ENCODE measurements at regions not wholly inside any gene's neighbourhood (a gene's known extent, or its start where the extent isn't known, plus 50 kb on each side); places are given as distances from the start of the nearest gene placed in this dataset.
"Not testable (repeated sequence)": the region's sequence is repeated elsewhere in the genome, so short reads cannot be mapped to it uniquely, and the experiment has no call there.

- Histone ChIP-seq H3K27ac (replicated peaks in 1 of 4) (no peak overlapping the region), H3K4me3 (no peak overlapping the region), H3K36me3 (no peaks in the 10 kb centered on the region), H3K27me3 (no peaks in the 10 kb centered on the region), H3K9me3 (peaks cover 0 to 3% (median 0%) of the 10 kb centered on the region in 4 donors), H3K4me1 (no peaks in the 10 kb centered on the region)
- TF ChIP-seq, protein P1, sequence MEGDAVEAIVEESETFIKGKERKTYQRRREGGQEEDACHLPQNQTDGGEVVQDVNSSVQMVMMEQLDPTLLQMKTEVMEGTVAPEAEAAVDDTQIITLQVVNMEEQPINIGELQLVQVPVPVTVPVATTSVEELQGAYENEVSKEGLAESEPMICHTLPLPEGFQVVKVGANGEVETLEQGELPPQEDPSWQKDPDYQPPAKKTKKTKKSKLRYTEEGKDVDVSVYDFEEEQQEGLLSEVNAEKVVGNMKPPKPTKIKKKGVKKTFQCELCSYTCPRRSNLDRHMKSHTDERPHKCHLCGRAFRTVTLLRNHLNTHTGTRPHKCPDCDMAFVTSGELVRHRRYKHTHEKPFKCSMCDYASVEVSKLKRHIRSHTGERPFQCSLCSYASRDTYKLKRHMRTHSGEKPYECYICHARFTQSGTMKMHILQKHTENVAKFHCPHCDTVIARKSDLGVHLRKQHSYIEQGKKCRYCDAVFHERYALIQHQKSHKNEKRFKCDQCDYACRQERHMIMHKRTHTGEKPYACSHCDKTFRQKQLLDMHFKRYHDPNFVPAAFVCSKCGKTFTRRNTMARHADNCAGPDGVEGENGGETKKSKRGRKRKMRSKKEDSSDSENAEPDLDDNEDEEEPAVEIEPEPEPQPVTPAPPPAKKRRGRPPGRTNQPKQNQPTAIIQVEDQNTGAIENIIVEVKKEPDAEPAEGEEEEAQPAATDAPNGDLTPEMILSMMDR (IDR thresholded peaks at IDR 0.05): no peak
- TF ChIP-seq POLR2A (IDR thresholded peaks at IDR 0.05; ENCODE audit: low read depth) (no peak), POLR2AphosphoS5 (IDR thresholded peaks at IDR 0.05) (no peak), EP300 (IDR thresholded peaks at IDR 0.05) (no peak)
- intact Hi-C loops (cut with DNase I): no loop called here
- DNase-seq (ENCODE audit: extremely low spot score): no peak
- 54% methylated on average over 10 of the region's 10 CpGs for WGBS
Measured at GRCh38 chr5:158194561-158194976, 335.6 kb upstream of the CLINT1 start.

- H3K9me3 ChIP-seq; DNase-seq (ENCODE audit: extremely low spot score); intact Hi-C loops (cut with DNase I); H3K4me1 ChIP-seq; H3K27ac ChIP-seq (replicated peaks in 1 of 4); H3K27me3 ChIP-seq; H3K4me3 ChIP-seq; H3K36me3 ChIP-seq: not testable (repeated sequence)
- WGBS: 98% methylated on average over 2 of the region's 2 CpGs
Measured at GRCh38 chr5:158193395-158193794, 334.4 kb upstream of the CLINT1 start.

DNA sequence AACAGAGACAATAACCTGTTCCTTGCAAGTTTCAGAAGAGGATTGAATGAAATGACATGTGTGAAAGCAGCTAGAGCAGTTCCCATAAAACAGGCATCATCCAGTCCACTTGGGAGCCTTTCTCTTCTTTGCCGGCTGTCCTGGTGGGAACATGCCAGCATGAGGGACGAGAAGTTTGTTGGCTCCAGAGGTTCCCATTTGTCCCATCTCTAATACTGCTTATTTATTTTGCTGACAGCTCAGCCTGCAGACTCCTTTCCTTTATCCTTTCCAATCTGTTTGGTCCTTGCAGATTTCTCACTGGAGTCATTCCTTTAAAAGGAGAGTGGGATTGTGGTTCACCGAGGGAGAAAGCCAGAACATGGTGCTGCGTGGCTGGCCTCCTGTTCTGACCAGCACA, 321.5 kb upstream of the CLINT1 start:
- Histone ChIP-seq H3K27ac (replicated peaks in 1 of 4) (no peak overlapping the region), H3K27me3 (no peaks in the 10 kb centered on the region), H3K9me3 (no peaks in the 10 kb centered on the region), H3K4me1 (peaks cover 8 to 10% (median 9%) of the 10 kb centered on the region in 4 donors), H3K4me3 (no peak overlapping the region), H3K36me3 (no peaks in the 10 kb centered on the region)
- intact Hi-C loops (cut with DNase I): no loop called here
- no peak for TF ChIP-seq POLR2AphosphoS5 (IDR thresholded peaks at IDR 0.05)
- TF ChIP-seq, protein P1 (IDR thresholded peaks at IDR 0.05): no peak
- DNase-seq (ENCODE audit: extremely low spot score): no peak
- WGBS: 71% methylated on average over 4 of the region's 4 CpGs

DNA sequence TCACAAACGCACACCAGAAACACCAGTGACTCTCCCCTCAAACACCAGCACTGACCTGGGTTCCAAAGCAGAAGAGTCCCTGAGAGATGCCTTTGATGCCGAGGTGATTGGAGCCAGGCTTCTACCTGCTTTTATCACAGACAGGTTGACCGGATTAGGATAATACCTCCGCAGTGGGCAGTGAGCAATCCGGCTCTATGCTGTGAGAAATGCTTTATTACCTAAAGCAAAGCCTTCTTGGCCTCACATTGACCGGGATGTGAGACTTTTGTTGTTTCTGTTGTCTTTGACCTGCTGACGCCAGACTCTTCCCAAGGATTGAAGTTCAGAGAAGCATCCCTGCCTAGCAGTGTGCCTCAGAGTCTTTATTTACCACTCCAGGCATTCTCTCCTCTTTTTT, 320.3 kb upstream of the CLINT1 start:
- Histone ChIP-seq H3K9me3 (no peaks in the 10 kb centered on the region), H3K27ac (replicated peaks in 1 of 4) (no peak overlapping the region), H3K27me3 (no peaks in the 10 kb centered on the region), H3K4me3 (no peak overlapping the region), H3K36me3 (no peaks in the 10 kb centered on the region), H3K4me1 (peaks cover 12 to 15% (median 14%) of the 10 kb centered on the region in 4 donors)
- DNase-seq (ENCODE audit: extremely low spot score): no peak
- intact Hi-C loops (cut with DNase I): loop anchor here (2.0 kb wide), 1 partner anchor 518 kb away; no protein-coding TSS in a partner anchor
- no peak for TF ChIP-seq POLR2AphosphoS5 (IDR thresholded peaks at IDR 0.05)
- TF ChIP-seq, protein P1 (IDR thresholded peaks at IDR 0.05): no peak
- TF ChIP-seq EP300 (IDR thresholded peaks at IDR 0.05): no peak
- no peak for TF ChIP-seq POLR2A (IDR thresholded peaks at IDR 0.05; ENCODE audit: low read depth)
- 96% methylated on average over 7 of the region's 7 CpGs for WGBS

DNA sequence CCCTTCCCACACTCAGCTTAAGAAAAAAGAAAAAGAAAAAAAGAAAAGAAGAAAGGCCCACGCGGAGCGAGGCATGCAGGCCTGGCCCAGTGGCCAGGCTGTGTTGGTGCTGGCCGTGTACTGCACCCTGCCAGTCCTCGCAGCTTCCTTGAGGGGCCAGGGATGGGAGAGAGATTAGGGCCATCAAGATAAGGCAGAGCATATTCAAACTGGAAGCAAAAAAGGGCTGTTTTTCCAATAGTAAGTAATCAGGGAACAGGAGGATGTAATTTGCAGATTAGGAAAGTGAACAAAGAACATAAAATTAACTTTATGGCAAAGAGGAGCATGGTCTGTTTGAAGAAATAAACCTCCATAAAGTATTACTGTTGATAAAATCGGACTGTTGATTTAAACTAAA, 319.6 kb upstream of the CLINT1 start:
- H3K4me1 ChIP-seq: peaks cover 12 to 15% (median 14%) of the 10 kb centered on the region in 4 donors
- H3K27me3 ChIP-seq: no peaks in the 10 kb centered on the region
- no peaks in the 10 kb centered on the region for H3K36me3 ChIP-seq
- H3K27ac ChIP-seq (replicated peaks in 1 of 4): no peak overlapping the region
- intact Hi-C loops (cut with DNase I): loop anchor here (2.0 kb wide), 1 partner anchor 518 kb away; no protein-coding TSS in a partner anchor
- no peaks in the 10 kb centered on the region for H3K9me3 ChIP-seq
- TF ChIP-seq POLR2A (IDR thresholded peaks at IDR 0.05; ENCODE audit: low read depth): no peak
- TF ChIP-seq, protein P1 (IDR thresholded peaks at IDR 0.05): no peak
- TF ChIP-seq POLR2AphosphoS5 (IDR thresholded peaks at IDR 0.05): no peak
- TF ChIP-seq EP300 (IDR thresholded peaks at IDR 0.05): no peak
- DNase-seq (ENCODE audit: extremely low spot score): no peak
- 79% methylated on average over 6 of the region's 6 CpGs for WGBS
- H3K4me3 ChIP-seq: no peak overlapping the region

All from esophagus muscularis mucosa (tissue), 4 donors.